H1 (cell line): ENCODE measurements at regions not wholly inside any gene's neighbourhood (a gene's known extent, or its start where the extent isn't known, plus 50 kb on each side); places are given as distances from the start of the nearest gene placed in this dataset.

Experiments
- CTCF ChIA-PET: fragments of 300-600 bp; sonication (Branson Sonifier 250); formaldehyde crosslinking; loops from one replicate; lab custom pipeline; 2021; ENCODE audit not compliant: partially characterized antibody; lab: Charles Lee
- POLR2A ChIA-PET: fragments of 300-600 bp; sonication (Branson Sonifier 250); formaldehyde crosslinking; loops from one replicate; lab custom pipeline; 2021; ENCODE audit warnings: inconsistent platforms; ENCODE audit not compliant: partially characterized antibody; lab: Charles Lee
- DNase-seq, 2 experiments: peaks; one replicate each; pipeline versions ENCODE4 v3.0.0 to v3.0.0-alpha.2; 2010 to 2022; ENCODE audit warnings: low spot score in 2 of 2, low read depth in 1 of 2, mixed read lengths in 1 of 2
- FAIRE-seq: peaks from 2 replicates; lab custom pipeline; 2011; peaks lifted over from hg19 to GRCh38; lab: Jason Lieb, UNC
- H2AFZ ChIP-seq: 2 replicates; pipeline ENCODE4 v1.8.1; 2012; ENCODE audit warnings: low read length, inconsistent platforms
- H2AK5ac ChIP-seq: 2 replicates; pipeline ENCODE4 v1.6.1; 2013; ENCODE audit warnings: low read depth, low read length
- H2BK120ac ChIP-seq: replicated peaks from 2 replicates; pipeline ENCODE3; 2013; ENCODE audit warnings: low read depth, low read length, inconsistent platforms
- H2BK12ac ChIP-seq: 2 replicates; pipeline ENCODE4 v1.6.1; 2013; ENCODE audit warnings: low read depth, low read length
- H2BK15ac ChIP-seq: 2 replicates; pipeline ENCODE4 v1.6.1; 2013; ENCODE audit warnings: low read length
- H2BK20ac ChIP-seq: 2 replicates; pipeline ENCODE4 v1.6.1; 2013; ENCODE audit warnings: low read length
- H2BK5ac ChIP-seq: 2 replicates; pipeline ENCODE4 v1.6.1; 2013; ENCODE audit warnings: low read depth, low read length
- H3K14ac ChIP-seq: 2 replicates; pipeline ENCODE4 v1.6.1; 2013; ENCODE audit warnings: inconsistent platforms; ENCODE audit not compliant: insufficient read length
- H3K18ac ChIP-seq: 2 replicates; pipeline ENCODE4 v1.6.1; 2013; ENCODE audit warnings: low read length; ENCODE audit errors: extremely low read depth
- H3K23ac ChIP-seq: 2 replicates; pipeline ENCODE4 v1.6.1; 2013; ENCODE audit warnings: inconsistent platforms; ENCODE audit not compliant: insufficient read length
- H3K23me2 ChIP-seq: 2 replicates; pipeline ENCODE4 v1.6.1; 2013; ENCODE audit warnings: low read depth, low read length
- H3K27ac ChIP-seq: 2 replicates; pipeline ENCODE4 v1.6.1; 2011; ENCODE audit warnings: low read depth, low read length, inconsistent platforms
- H3K27me3 ChIP-seq, 4 experiments: replicated peaks in 1 of 4; 1 replicate in 1 of 4; 2 replicates in 3 of 4; pipeline versions ENCODE4 v1.6.1 to v1.8.1; 2011 to 2013; ENCODE audit warnings: low read length in 3 of 4, mild to moderate bottlenecking in 3 of 4, inconsistent platforms in 2 of 4, mixed read lengths in 2 of 4, moderate library complexity in 1 of 4; ENCODE audit not compliant: control insufficient read depth in 3 of 4, insufficient read depth in 3 of 4; ENCODE audit errors: extremely low read depth in 1 of 4
- H3K36me3 ChIP-seq, 4 experiments: 2 replicates each; pipeline versions ENCODE4 v1.6.1 to v1.8.1; 2011 to 2013; ENCODE audit warnings: mild to moderate bottlenecking in 4 of 4, low read length in 3 of 4, moderate library complexity in 2 of 4, control low read depth in 1 of 4, inconsistent platforms in 1 of 4; ENCODE audit not compliant: insufficient read depth in 4 of 4, control insufficient read depth in 2 of 4
- H3K4ac ChIP-seq: replicated peaks from 2 replicates; pipeline ENCODE3; 2013; ENCODE audit warnings: low read length, low read depth, mixed read lengths, inconsistent platforms; ENCODE audit not compliant: insufficient read length
- H3K4me1 ChIP-seq, 4 experiments: replicated peaks in 1 of 4; 1 replicate in 1 of 4; 2 replicates in 3 of 4; pipeline versions ENCODE4 v1.6.1 to v1.8.1; 2011 to 2013; ENCODE audit warnings: low read length in 3 of 4, inconsistent platforms in 2 of 4, mixed read lengths in 1 of 4; ENCODE audit not compliant: insufficient read depth in 4 of 4, control insufficient read depth in 3 of 4
- H3K4me2 ChIP-seq, 2 experiments: 2 replicates each; pipeline versions ENCODE4 v1.6.1 to v1.8.1; 2011 to 2013; ENCODE audit warnings: low read depth in 2 of 2, low read length in 2 of 2, control low read depth in 1 of 2, inconsistent platforms in 1 of 2, mild to moderate bottlenecking in 1 of 2; ENCODE audit not compliant: insufficient read depth in 1 of 2
- H3K4me3 ChIP-seq, 4 experiments: fragments of 200-600, 300-600 bp in 1 of 4; sonication (generic), shearing (Covaris generic), sonication (Bioruptor Twin) in 1 of 4; 2 replicates each; pipeline versions ENCODE4 v1.5.1 to v1.8.1; 2011 to 2016; ENCODE audit warnings: low read length in 4 of 4, low read depth in 3 of 4, control low read depth in 2 of 4, inconsistent platforms in 2 of 4, mild to moderate bottlenecking in 2 of 4, mixed read lengths in 1 of 4, moderate library complexity in 1 of 4; ENCODE audit not compliant: insufficient read depth in 2 of 4; ENCODE audit errors: extremely low read depth in 1 of 4
- H3K56ac ChIP-seq: replicated peaks from 2 replicates; pipeline ENCODE3; 2013; ENCODE audit warnings: low read depth, mild to moderate bottlenecking, mixed read lengths, low read length, inconsistent platforms; ENCODE audit not compliant: insufficient read length
- H3K79me1 ChIP-seq: 2 replicates; pipeline ENCODE4 v1.6.1; 2013; ENCODE audit warnings: low read depth, low read length, control low read depth
- H3K79me2 ChIP-seq, 2 experiments: 2 replicates each; pipeline versions ENCODE4 v1.6.1 to v1.8.1; 2012 to 2013; ENCODE audit warnings: low read length in 2 of 2, mild to moderate bottlenecking in 2 of 2, inconsistent platforms in 1 of 2; ENCODE audit not compliant: insufficient read depth in 2 of 2, control insufficient read depth in 1 of 2
- H3K9ac ChIP-seq, 4 experiments: replicated peaks in 1 of 4; 1 replicate in 1 of 4; 2 replicates in 3 of 4; pipeline versions ENCODE4 v1.6.1 to v1.8.1; 2011 to 2013; ENCODE audit warnings: low read depth in 3 of 4, low read length in 3 of 4, control low read depth in 2 of 4, mild to moderate bottlenecking in 2 of 4, moderate library complexity in 2 of 4, inconsistent platforms in 1 of 4; ENCODE audit errors: extremely low read depth in 1 of 4
- H3K9me3 ChIP-seq, 2 experiments: 2 replicates each; pipeline versions ENCODE4 v1.6.1 to v1.8.1; 2012 to 2013; ENCODE audit warnings: mild to moderate bottlenecking in 2 of 2, moderate library complexity in 2 of 2, control low read depth in 1 of 2, inconsistent platforms in 1 of 2, low read depth in 1 of 2, low read length in 1 of 2, mixed read lengths in 1 of 2; ENCODE audit not compliant: insufficient read depth in 2 of 2
- H4K20me1 ChIP-seq, 2 experiments: replicated peaks in 1 of 2; 2 replicates each; pipeline versions ENCODE3 to v1.8.1; 2011 to 2013; ENCODE audit warnings: inconsistent platforms in 2 of 2, low read length in 2 of 2, mild to moderate bottlenecking in 1 of 2; ENCODE audit not compliant: insufficient read depth in 2 of 2, control insufficient read depth in 1 of 2
- H4K5ac ChIP-seq: 2 replicates; pipeline ENCODE4 v1.6.1; 2013; ENCODE audit warnings: low read length, low read depth, mixed read lengths, inconsistent platforms; ENCODE audit not compliant: insufficient read length
- H4K8ac ChIP-seq: 2 replicates; pipeline ENCODE4 v1.8.0; 2013; ENCODE audit warnings: mild to moderate bottlenecking, moderate library complexity, low read length, inconsistent platforms; ENCODE audit not compliant: insufficient read depth; ENCODE audit errors: extremely low read depth
- H4K91ac ChIP-seq: replicated peaks from 2 replicates; pipeline ENCODE3; 2013; ENCODE audit warnings: low read length, mixed read lengths, inconsistent platforms; ENCODE audit not compliant: insufficient read length
- FOSL1 ChIP-seq: IDR thresholded peaks from 2 replicates; pipeline ENCODE4 v1.6.1; 2011; ENCODE audit warnings: mild to moderate bottlenecking, low read depth, low read length, moderate library complexity; ENCODE audit not compliant: insufficient read depth
- RNF2 ChIP-seq: fragments of 200-900, 300-1000 bp; sonication (generic); IDR thresholded peaks from 2 replicates; pipeline ENCODE4 v1.7.1; 2016; ENCODE audit warnings: borderline replicate concordance, low read depth, mild to moderate bottlenecking, antibody characterized with exemption, low read length; ENCODE audit not compliant: poor library complexity, severe bottlenecking; ENCODE audit errors: missing control alignments
- WGBS, 2 experiments: shearing (Covaris generic) in 1 of 2; methylation state at CpG; one replicate each; pipeline versions ENCODE4 v1.1.6 to v1.1.7; 2013 to 2015; ENCODE audit warnings: low lambda C conversion rate in 2 of 2, mixed read lengths in 2 of 2, inconsistent platforms in 1 of 2, low coverage in 1 of 2, missing lambda C conversion rate in 1 of 2; ENCODE audit not compliant: insufficient replicate concordance in 2 of 2, insufficient coverage in 1 of 2, insufficient read length in 1 of 2; ENCODE audit errors: extremely low coverage in 1 of 2, missing lambda C conversion rate in 1 of 2; 5-methylcytosine and 5-hydroxymethylcytosine counted together

DNA sequence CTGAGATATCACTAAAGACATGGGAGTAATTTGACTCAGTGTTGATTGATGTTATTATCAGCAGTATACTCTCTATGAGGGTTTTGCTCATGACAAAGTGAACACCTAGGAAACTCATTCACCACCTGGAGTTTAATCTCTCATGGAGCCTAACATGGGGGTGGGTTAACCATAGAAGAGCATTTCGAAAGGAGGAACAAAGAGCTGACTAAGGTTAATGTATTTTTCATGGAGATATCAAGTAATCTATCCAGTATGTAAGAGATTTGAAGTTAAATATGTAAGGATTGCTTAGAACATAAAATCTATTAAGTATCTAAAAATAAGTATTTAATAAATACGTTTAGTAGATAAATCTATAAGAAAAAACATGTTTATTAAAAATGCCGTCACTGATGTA, 917.8 kb downstream of the EPHA4 start:
- POLR2A ChIA-PET, result no interaction called here
- no peaks in the 10 kb centered on the region for H3K9me3 ChIP-seq
- no peak overlapping the region for H3K4ac ChIP-seq
- H3K27me3 ChIP-seq, result no peaks in the 10 kb centered on the region
- H3K56ac ChIP-seq, result no peak overlapping the region
- no peak overlapping the region for H2BK5ac ChIP-seq
- no peak overlapping the region for H2BK12ac ChIP-seq
- no peak overlapping the region for H3K9ac ChIP-seq
- no peak overlapping the region for H3K18ac ChIP-seq
- no peak overlapping the region for H2AFZ ChIP-seq
- no peak overlapping the region for H2BK20ac ChIP-seq
- H3K36me3 ChIP-seq, result no peaks in the 10 kb centered on the region
- no peaks in the 10 kb centered on the region for H4K20me1 ChIP-seq
- H3K4me1 ChIP-seq, result no peaks in the 10 kb centered on the region
- DNase-seq, result no peak
- no peak overlapping the region for H4K91ac ChIP-seq
- H3K79me1 ChIP-seq, result no peaks in the 10 kb centered on the region
- H4K5ac ChIP-seq, result no peak overlapping the region
- H3K14ac ChIP-seq, result no peak overlapping the region
- H3K79me2 ChIP-seq, result no peaks in the 10 kb centered on the region
- no peaks in the 10 kb centered on the region for H3K23me2 ChIP-seq
- TF ChIP-seq RNF2 (no peak), FOSL1 (no peak)
- no peak overlapping the region for H3K27ac ChIP-seq
- no peak overlapping the region for H3K4me2 ChIP-seq
- CTCF ChIA-PET, result interaction anchor here (0.6 kb wide), 1 partner anchor 500 kb away, joined by 5 read pairs; no protein-coding TSS in a partner anchor
- H3K23ac ChIP-seq, result no peak overlapping the region
- no peak overlapping the region for H2BK15ac ChIP-seq
- no peak overlapping the region for H4K8ac ChIP-seq
- H2AK5ac ChIP-seq, result no peak overlapping the region
- 90% methylated on average over 3 of the region's 3 CpGs; no CpG with 5 or more reads in 1 of the 2 experiments for WGBS, 2 experiments
- H2BK120ac ChIP-seq, result no peak overlapping the region
- no peak for FAIRE-seq
- H3K4me3 ChIP-seq, result no peak overlapping the region
